DOHH2 (cell line): ENCODE measurements at regions not wholly inside any gene's neighbourhood (a gene's known extent, or its start where the extent isn't known, plus 50 kb on each side); places are given as distances from the start of the nearest gene placed in this dataset.

ENCODE experiments used
- EZH2phosphoT487 ChIP-seq: fragments of 200-600 bp; sonication (generic); IDR thresholded peaks from 2 replicates; pipeline ENCODE4 v1.6.1; 2017; ENCODE audit warnings: borderline replicate concordance, mild to moderate bottlenecking, antibody characterized with exemption, low read length, moderate library complexity, mixed read lengths
- TF ChIP-seq, protein P1 (sequence below): fragments of 200-600 bp; sonication (generic); IDR thresholded peaks from one replicate; pipeline ENCODE4 v1.5.1; 2014; ENCODE audit warnings: antibody characterized with exemption, mild to moderate bottlenecking, low read depth, low read length; ENCODE audit not compliant: poor library complexity, severe bottlenecking

DNA sequence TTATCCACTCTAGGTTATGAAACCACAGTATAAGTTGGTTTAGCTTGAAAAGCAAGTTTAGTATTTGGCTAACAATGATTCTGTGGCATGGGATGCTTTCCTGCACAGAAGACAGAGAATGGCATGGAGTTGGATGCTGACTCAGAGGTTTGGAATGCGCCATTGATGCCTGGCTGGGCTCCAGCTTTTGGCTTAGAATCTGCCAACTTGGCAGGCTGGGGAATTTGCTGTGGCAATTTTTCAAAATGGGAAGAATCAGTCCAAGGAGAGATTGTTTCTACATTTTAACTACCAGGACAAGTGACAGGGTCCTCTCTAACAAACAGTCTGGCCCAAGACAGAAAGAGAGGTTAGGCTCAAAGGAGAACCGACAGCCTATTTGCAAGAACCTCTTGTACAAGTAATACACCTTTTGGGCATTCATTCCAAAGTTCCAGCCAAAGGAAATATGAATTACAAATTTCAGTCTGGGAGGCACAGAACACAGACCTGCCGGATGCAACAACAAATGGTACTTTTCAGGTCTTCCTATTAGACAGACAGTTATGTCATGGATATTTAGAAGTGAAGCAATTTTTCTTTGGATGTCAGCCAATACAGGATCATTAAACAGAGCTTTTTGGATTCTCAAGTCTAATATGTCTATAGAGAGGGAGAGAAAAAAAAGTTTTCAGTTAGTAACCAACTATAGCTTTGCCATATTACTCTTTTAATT is 1027.7 kb downstream of the TMEM182 start:
- TF ChIP-seq, protein P1, sequence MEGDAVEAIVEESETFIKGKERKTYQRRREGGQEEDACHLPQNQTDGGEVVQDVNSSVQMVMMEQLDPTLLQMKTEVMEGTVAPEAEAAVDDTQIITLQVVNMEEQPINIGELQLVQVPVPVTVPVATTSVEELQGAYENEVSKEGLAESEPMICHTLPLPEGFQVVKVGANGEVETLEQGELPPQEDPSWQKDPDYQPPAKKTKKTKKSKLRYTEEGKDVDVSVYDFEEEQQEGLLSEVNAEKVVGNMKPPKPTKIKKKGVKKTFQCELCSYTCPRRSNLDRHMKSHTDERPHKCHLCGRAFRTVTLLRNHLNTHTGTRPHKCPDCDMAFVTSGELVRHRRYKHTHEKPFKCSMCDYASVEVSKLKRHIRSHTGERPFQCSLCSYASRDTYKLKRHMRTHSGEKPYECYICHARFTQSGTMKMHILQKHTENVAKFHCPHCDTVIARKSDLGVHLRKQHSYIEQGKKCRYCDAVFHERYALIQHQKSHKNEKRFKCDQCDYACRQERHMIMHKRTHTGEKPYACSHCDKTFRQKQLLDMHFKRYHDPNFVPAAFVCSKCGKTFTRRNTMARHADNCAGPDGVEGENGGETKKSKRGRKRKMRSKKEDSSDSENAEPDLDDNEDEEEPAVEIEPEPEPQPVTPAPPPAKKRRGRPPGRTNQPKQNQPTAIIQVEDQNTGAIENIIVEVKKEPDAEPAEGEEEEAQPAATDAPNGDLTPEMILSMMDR: no peak
- no peak for TF ChIP-seq EZH2phosphoT487
